Panc1 (cell line): ENCODE measurements at regions not wholly inside any gene's neighbourhood (a gene's known extent, or its start where the extent isn't known, plus 50 kb on each side); places are given as distances from the start of the nearest gene placed in this dataset.

Experiments
- ATAC-seq: fragments of 200-7000 bp; cut with Tn5 transposase; 2 replicates; pipeline ENCODE4 v1.9.1; 2020; ENCODE audit warnings: mild to moderate bottlenecking, moderate library complexity
- BruUV-seq: library from RNA; stranded (reverse); fragments of 400-500 nt; replicated peaks from 2 replicates; lab custom pipeline; 2021; lab: Mats Ljungman, UMichigan
- CTCF ChIA-PET: fragments of 300-600 bp; sonication (Branson Sonifier 250); formaldehyde crosslinking; loops from one replicate; lab custom pipeline; 2022; ENCODE audit warnings: antibody characterized with exemption; lab: Charles Lee
- POLR2A ChIA-PET: fragments of 300-600 bp; sonication (Branson Sonifier 250); formaldehyde crosslinking; loops from one replicate; lab custom pipeline; 2022; ENCODE audit warnings: antibody characterized with exemption; lab: Charles Lee
- DNase-seq: peaks from one replicate; pipeline ENCODE4 v3.0.0-alpha.2; 2010; ENCODE audit warnings: low read depth, low spot score
- H3K27ac ChIP-seq: 2 replicates; pipeline ENCODE4 v1.5.1; 2011; ENCODE audit warnings: mild to moderate bottlenecking, low read length, inconsistent platforms
- H3K27me3 ChIP-seq: fragments of 200-500 bp; sonication (Bioruptor generic); 2 replicates; pipeline ENCODE4 v1.6.0; 2014; ENCODE audit warnings: low read length, inconsistent platforms; ENCODE audit not compliant: control insufficient read depth, insufficient read depth
- H3K36me3 ChIP-seq: fragments of 200-500 bp; sonication (Bioruptor generic); 2 replicates; pipeline ENCODE4 v1.5.1; 2014; ENCODE audit warnings: inconsistent platforms, mild to moderate bottlenecking, low read length, moderate library complexity; ENCODE audit not compliant: control insufficient read depth, insufficient read depth
- H3K4me1 ChIP-seq: 2 replicates; pipeline ENCODE4 v1.5.1; 2011; ENCODE audit warnings: inconsistent platforms, mild to moderate bottlenecking, low read length, moderate library complexity; ENCODE audit not compliant: control insufficient read depth, insufficient read depth
- H3K4me3 ChIP-seq, 2 experiments: 2 replicates each; pipeline ENCODE4 v1.5.1; 2011 to 2012; ENCODE audit warnings: low read depth in 2 of 2, low read length in 2 of 2, mild to moderate bottlenecking in 2 of 2, inconsistent platforms in 1 of 2, moderate library complexity in 1 of 2
- H3K9me3 ChIP-seq: fragments of 200-500 bp; sonication (Bioruptor generic); 2 replicates; pipeline ENCODE4 v1.5.1; 2014; ENCODE audit warnings: low read depth, mild to moderate bottlenecking, inconsistent platforms, low read length, moderate library complexity; ENCODE audit not compliant: control insufficient read depth, insufficient read depth
- POLR2AphosphoS5 ChIP-seq: IDR thresholded peaks from 2 replicates; pipeline ENCODE4 v1.6.1; 2012; ENCODE audit warnings: mild to moderate bottlenecking, low read depth, low read length, moderate library complexity
- SIN3A ChIP-seq: IDR thresholded peaks from 2 replicates; pipeline ENCODE4 v1.6.1; 2012; ENCODE audit warnings: low read depth, mild to moderate bottlenecking, low read length, moderate library complexity, borderline replicate concordance; ENCODE audit not compliant: insufficient read depth
- TCF7L2 ChIP-seq: IDR thresholded peaks from 2 replicates; pipeline ENCODE4 v1.6.1; 2011; ENCODE audit warnings: mild to moderate bottlenecking, low read depth, low read length, inconsistent platforms
- in situ Hi-C: cut with HindIII; loops from 2 replicates; pipeline ENCODE4 v1.10.0; 2016; ENCODE audit warnings: low sequenced_read_pairs, low pct_unique_long_range_greater_than_20kb
- intact Hi-C: fragments of 100-400 bp; cut with micrococcal nuclease; formaldehyde crosslinking; loops from one replicate; pipeline ENCODE4 v1.10.0; 2022; ENCODE audit not compliant: unreplicated experiment
- TF ChIP-seq, protein P1 (sequence below), 2 experiments: IDR thresholded peaks; 2 replicates each; pipeline ENCODE4 v1.6.1; 2011 to 2012; ENCODE audit warnings: low read depth in 2 of 2, control low read depth in 1 of 2, low read length in 1 of 2, mild to moderate bottlenecking in 1 of 2, moderate library complexity in 1 of 2; ENCODE audit not compliant: insufficient read depth in 1 of 2
- TF ChIP-seq, protein P2 (sequence below): fragments of 450-650 bp; IDR thresholded peaks from 2 replicates; pipeline ENCODE4 v1.5.1; 2017; ENCODE audit warnings: mild to moderate bottlenecking

DNA sequence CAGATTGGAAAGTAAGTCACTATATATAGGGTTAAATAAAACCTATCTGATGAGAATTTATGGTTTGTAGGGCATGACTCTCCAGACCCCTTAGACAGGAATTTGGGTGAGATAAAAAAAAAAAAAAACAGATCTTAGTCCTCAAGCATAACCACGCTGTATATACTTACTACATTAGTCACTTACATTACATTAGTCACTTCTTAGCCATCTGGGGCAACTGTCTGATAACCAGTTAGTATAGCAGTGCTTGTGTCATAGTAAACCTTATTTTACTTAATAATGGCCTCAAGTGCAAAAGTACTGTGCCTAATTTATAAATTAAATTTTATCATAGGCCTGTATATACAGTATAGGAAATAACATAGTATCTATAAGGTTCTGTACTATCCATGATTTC lies 60.2 kb upstream of the RPS6KA6 start:
- Histone ChIP-seq H3K4me3 (no peak overlapping the region), H3K27me3 (no peaks in the 10 kb centered on the region), H3K4me1 (no peaks in the 10 kb centered on the region), H3K27ac (no peak overlapping the region), H3K36me3 (no peaks in the 10 kb centered on the region), H3K9me3 (no peaks in the 10 kb centered on the region)
- ATAC-seq, result no peak
- in situ Hi-C loops (no loop called here), intact Hi-C loops (no loop called here)
- BruUV-seq, result no TSS peak
- ChIA-PET CTCF (no interaction called here), POLR2A (no interaction called here)
- no peak for DNase-seq
- TF ChIP-seq, protein P1, sequence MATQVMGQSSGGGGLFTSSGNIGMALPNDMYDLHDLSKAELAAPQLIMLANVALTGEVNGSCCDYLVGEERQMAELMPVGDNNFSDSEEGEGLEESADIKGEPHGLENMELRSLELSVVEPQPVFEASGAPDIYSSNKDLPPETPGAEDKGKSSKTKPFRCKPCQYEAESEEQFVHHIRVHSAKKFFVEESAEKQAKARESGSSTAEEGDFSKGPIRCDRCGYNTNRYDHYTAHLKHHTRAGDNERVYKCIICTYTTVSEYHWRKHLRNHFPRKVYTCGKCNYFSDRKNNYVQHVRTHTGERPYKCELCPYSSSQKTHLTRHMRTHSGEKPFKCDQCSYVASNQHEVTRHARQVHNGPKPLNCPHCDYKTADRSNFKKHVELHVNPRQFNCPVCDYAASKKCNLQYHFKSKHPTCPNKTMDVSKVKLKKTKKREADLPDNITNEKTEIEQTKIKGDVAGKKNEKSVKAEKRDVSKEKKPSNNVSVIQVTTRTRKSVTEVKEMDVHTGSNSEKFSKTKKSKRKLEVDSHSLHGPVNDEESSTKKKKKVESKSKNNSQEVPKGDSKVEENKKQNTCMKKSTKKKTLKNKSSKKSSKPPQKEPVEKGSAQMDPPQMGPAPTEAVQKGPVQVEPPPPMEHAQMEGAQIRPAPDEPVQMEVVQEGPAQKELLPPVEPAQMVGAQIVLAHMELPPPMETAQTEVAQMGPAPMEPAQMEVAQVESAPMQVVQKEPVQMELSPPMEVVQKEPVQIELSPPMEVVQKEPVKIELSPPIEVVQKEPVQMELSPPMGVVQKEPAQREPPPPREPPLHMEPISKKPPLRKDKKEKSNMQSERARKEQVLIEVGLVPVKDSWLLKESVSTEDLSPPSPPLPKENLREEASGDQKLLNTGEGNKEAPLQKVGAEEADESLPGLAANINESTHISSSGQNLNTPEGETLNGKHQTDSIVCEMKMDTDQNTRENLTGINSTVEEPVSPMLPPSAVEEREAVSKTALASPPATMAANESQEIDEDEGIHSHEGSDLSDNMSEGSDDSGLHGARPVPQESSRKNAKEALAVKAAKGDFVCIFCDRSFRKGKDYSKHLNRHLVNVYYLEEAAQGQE (IDR thresholded peaks at IDR 0.05; ENCODE audit: insufficient read depth in 1 of 2, low read depth in 2 of 2, low read length in 1 of 2), result no peak
- TF ChIP-seq SIN3A (no peak), POLR2AphosphoS5 (no peak), TCF7L2 (no peak)
- TF ChIP-seq, protein P2, sequence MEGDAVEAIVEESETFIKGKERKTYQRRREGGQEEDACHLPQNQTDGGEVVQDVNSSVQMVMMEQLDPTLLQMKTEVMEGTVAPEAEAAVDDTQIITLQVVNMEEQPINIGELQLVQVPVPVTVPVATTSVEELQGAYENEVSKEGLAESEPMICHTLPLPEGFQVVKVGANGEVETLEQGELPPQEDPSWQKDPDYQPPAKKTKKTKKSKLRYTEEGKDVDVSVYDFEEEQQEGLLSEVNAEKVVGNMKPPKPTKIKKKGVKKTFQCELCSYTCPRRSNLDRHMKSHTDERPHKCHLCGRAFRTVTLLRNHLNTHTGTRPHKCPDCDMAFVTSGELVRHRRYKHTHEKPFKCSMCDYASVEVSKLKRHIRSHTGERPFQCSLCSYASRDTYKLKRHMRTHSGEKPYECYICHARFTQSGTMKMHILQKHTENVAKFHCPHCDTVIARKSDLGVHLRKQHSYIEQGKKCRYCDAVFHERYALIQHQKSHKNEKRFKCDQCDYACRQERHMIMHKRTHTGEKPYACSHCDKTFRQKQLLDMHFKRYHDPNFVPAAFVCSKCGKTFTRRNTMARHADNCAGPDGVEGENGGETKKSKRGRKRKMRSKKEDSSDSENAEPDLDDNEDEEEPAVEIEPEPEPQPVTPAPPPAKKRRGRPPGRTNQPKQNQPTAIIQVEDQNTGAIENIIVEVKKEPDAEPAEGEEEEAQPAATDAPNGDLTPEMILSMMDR, result no peak

DNA sequence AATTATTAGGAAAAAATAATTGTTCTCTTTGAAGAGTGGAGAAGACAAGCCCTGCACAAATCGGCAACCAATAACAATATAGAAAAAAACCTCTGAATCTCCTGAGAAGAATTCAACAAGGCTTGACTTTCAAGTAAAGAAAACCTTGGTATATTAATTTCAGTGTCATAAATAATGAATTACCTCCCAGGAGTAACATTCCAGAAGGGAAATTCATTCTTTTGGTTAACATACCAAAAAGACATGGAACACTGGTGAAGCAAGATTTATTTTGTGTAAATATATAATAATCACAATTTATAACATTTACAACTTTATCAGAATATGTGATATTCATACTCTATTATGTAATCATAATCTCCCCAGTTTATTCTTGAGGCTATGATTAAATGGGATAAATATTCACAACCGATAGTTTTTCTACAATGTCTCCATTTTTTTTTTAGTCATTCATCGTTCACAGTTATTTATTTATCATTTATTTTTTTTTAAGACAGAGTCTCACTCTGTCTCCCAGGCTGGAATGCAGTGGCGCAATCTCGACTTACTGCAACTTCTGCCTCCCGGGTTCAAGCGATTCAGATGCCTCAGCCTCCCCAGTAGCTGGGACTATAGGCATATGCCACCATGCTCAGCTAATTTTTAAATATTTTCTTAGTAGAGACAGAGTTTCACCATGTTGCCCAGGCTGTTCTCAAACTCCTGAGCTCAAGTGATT lies 53.0 kb upstream of the RPS6KA6 start:
- no peak overlapping the region for H3K27ac ChIP-seq
- H3K4me3 ChIP-seq, result no peak overlapping the region
- no peaks in the 10 kb centered on the region for H3K36me3 ChIP-seq
- TF ChIP-seq, protein P2, result no peak
- no TSS peak for BruUV-seq
- in situ Hi-C loops, result no loop called here
- no peaks in the 10 kb centered on the region for H3K27me3 ChIP-seq
- intact Hi-C loops, result no loop called here
- POLR2A ChIA-PET, result no interaction called here
- ATAC-seq, result no peak
- no peaks in the 10 kb centered on the region for H3K4me1 ChIP-seq
- no peaks in the 10 kb centered on the region for H3K9me3 ChIP-seq
- CTCF ChIA-PET, result interaction anchor here (0.7 kb wide), 1 partner anchor 11 kb away, joined by 4 read pairs; no protein-coding TSS in a partner anchor
- DNase-seq, result no peak
